ENCODE measurements at regions not wholly inside any gene's neighbourhood (a gene's known extent, or its start where the extent isn't known, plus 50 kb on each side); places are given as distances from the start of the nearest gene placed in this dataset.

DNA sequence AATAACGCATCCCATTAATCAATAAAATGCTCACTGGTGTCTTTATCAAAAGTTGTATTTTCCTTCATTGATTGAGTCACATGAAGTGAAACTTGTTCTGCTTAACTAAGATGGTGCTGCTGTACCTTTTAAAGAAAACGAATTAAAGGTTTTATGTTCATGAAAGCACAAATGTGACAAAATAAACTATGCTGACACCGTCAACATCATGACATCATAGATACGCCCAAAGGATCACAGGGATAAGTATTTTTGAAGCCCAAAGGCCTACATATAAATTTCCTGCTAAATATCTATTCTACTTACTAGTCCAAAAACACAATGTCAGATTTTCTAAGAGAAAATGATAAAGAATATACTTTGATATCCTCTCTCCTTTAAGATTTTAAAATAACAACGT lies 94.4 kb downstream of the FAM217A start:
- TF ChIP-seq POLR2A (IDR thresholded peaks at IDR 0.05) (no peak), CTCF (IDR thresholded peaks at IDR 0.05) (no peak)
